HG03378 (cell line): ENCODE measurements at regions not wholly inside any gene's neighbourhood (a gene's known extent, or its start where the extent isn't known, plus 50 kb on each side); places are given as distances from the start of the nearest gene placed in this dataset.

Source experiments
- ATAC-seq: cut with Tn5 transposase; IDR thresholded peaks from one replicate; pipeline ENCODE4 v1.9.1; 2021; ENCODE audit warnings: mild to moderate bottlenecking, moderate library complexity; ENCODE audit not compliant: unreplicated experiment

GRCh38 chr6:14250573-14250972 is 133.0 kb downstream of the CD83 start:
- no peak for ATAC-seq

DNA sequence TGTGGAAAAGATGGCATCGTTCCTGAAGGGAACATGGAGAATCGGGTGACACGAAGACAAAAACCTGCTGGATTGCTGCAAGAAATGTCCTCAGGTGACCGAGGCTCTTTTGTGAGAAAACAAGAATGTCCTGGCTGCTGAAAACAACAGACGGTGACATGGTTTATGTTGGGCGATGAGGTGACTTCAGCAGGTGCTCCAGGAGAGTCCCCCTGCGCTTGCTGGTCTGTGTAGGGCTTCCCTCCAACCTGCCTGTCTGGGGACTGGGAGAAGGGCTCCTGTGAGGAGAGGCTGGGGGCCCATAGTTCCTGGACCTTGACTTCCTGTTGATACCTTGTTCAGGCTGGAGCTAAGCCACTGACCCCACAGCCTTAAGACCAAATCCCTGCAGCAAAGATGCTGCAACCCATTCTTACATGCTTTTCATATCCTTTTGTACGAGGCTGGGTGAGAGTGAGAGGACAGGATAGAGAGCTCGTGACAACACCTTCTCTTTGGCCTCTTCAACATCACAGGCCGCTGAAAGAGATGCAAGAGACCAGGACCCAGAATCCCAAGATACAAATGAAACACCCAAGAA is 134.8 kb downstream of the CD83 start:
- no peak for ATAC-seq

DNA sequence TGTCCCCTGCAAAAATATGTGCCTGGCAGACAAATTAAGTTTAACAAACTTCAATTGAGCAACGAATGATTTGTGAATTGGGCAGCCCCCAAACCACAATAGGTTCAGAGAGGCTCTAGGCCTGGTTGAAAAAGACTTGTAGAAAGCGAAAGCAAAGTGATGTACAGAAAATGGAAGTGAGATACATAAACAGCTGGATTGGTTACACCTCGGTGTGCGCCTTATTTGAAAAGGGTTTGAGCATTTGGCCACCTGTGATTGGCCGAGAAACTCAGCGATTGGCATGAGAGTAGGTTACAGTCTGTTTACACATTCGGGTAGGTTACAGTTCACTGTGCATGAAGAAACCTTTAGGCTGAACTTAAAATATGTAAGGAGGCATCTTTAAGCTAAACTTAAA is 136.9 kb downstream of the CD83 start:
- ATAC-seq = peak; percentile 89

GRCh38 chr6:14255916-14256315 is 138.3 kb downstream of the CD83 start:
- no peak for ATAC-seq

DNA sequence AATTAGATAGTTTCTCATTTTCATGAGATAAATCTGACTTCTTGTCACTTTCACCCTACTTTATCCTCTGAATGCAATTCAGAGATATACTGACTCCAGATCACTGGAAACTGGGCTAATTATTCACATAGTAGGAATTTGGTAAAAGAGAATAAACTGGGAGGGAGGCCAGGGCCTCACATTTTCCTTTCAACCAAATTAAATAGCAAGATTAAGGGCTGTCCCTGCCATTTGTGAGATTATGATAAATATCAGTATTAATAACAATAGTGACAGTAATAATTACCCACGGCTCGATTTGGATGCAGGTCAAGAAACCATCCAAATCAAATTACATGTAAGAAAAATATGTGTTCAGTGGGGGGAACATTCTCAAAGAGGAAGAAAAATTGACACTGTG is 140.5 kb downstream of the CD83 start:
- no peak for ATAC-seq

DNA sequence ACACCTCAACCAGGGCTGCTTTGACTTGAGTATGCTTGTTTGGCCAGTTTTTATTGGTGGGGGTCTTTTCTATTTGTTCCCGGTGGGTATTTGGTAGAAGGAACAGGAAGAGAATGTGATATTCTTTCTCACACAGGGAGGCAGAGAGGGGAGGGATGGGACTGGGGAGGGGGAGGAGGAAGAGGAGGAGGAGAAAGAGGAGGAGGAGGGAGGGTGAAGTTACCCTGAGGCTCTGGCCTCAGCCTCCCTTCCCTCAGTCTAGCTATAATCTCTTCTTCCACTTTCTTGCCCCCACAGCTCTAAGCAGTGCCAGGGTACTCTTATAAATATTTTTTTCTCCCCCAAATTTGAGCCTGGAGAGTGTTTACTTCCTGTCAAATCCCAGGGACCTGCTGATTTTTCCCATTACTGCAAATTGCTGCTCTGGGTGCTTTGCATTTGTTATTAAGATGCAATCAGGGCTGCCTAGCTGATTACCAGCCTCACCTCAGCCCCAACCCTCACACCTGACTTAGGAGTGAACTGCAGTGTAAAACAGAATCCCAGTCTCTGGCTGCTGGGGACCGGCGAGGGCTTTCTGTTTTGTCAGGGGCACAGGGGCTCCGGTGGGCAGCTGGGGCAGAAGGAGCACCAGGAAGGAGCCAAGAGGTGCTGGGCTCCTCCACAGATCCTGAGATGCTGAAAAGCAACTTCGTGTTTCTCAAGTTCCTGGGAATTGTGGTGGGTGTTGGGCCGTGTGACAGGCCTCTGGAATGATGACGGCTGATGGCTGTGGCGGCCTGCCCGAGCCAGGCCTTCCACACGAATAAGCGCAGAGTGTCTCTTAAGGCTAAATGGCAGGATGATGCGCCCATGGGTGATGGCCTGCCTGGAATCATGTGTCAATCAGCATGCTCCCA is 141.4 kb downstream of the CD83 start:
- no peak for ATAC-seq

DNA sequence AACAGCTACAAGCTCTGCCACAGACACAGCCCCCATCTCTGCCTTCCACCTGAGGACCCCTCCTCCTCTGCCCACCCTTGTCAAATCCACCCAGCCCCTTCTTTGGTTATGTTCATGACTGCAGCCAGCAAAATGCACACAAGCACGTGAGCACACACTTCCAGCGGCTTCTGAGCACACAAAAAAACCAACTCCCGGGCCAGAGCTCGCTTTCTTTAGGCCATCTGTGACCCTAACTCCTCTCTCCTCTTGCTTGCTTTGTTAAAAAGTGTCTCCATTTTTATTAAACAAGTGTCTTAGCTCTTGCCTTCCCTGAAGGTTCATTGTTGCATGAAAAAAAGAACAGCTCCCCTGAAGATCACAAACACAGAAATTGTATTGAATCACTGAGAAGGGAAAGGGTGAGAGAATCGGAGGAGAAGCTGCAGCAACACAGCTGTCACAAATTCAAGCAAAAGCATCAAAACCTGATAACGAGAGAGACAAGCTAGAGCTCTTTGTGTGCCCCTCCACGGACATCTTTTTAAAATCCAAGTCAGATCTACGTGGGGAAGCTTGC is 142.1 kb downstream of the CD83 start:
- ATAC-seq = no peak

DNA sequence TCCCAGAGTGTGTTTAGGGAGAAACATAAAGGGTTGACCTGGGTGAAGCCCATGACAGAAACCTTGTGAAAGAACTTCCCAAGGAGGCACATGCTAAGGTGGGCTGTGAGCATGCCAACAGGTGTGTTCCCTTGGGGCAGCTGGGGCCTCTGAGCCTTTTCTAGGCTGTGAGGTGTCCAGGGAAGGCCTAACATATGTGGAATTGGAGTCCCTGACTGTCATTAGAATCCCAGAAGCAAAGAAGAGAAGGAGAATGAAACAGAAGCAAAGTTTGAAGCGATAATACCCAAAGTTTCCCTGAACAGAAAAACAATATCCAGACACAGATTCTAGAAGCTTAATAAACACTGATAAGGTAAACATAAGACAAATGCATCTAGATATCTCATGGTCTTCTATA is 143.3 kb downstream of the CD83 start:
- no peak for ATAC-seq

DNA sequence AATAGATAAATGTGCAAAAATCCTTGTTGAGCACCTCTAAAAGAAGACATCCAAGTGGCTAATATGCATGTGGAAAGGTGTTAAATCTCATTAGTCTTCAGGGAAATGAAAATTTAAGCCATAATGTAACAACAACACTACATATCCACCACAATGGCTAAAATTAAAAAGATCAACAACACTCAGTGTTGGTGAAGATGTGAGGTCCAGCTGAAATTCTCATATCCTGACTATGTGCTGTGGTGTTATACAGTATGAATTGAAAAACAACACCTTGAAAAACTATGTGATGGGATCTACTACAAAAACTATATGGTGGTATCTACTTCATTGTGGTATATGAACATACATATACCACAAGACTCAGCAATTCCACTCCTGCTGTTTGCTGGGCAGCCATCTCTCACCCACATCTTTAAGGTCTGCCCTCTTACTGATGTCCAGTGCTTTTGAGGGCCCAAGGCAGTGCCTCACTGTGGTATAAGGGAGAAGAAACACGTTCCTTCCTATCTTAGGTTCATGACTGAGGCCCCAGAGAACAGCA is 146.4 kb downstream of the CD83 start:
- ATAC-seq = no peak

GRCh38 chr6:14265049-14266021 is 147.8 kb downstream of the CD83 start:
- ATAC-seq = no peak

- no peak for ATAC-seq
Measured at GRCh38 chr6:14266266-14266665, 148.7 kb downstream of the CD83 start.

DNA sequence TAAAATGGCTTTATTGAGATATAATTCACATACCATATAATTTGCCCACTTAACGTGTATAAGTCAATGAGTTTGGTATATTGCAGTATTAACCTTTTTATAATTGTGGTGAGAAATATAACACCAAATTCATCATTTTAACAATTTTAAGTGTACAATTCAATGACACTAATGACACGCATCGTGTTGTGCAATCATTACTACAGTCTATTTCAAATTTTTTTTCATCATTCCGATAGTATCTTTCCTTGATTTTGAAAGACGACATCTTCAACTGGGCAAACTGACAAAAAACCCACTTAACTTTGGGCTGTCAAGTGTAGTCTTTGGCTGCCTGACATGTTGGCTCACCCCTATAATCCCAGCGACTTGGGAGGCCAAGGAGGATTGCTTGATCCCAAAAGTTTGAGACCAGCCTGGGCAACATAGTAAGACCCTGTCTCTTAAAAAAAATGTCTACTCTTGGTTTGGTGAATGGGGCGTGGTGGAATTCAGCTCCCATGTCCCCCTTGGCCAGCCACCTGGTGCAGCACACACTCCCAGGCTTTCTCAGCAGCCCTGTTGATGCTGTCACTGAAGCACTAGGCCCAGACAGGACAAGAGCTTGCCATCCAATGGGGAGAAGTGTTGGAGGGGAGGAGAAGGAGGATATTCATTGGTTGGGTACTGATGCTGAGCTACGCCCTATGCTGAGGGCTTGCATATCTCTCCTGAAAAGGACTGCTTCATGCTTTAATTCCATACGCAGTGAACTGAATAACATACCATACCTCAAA is 150.5 kb downstream of the CD83 start:
- ATAC-seq = no peak

GRCh38 chr6:14269436-14269835 is 151.9 kb downstream of the CD83 start:
- ATAC-seq = no peak

- ATAC-seq = no peak
Measured at GRCh38 chr6:14270142-14270893, 152.7 kb downstream of the CD83 start.

DNA sequence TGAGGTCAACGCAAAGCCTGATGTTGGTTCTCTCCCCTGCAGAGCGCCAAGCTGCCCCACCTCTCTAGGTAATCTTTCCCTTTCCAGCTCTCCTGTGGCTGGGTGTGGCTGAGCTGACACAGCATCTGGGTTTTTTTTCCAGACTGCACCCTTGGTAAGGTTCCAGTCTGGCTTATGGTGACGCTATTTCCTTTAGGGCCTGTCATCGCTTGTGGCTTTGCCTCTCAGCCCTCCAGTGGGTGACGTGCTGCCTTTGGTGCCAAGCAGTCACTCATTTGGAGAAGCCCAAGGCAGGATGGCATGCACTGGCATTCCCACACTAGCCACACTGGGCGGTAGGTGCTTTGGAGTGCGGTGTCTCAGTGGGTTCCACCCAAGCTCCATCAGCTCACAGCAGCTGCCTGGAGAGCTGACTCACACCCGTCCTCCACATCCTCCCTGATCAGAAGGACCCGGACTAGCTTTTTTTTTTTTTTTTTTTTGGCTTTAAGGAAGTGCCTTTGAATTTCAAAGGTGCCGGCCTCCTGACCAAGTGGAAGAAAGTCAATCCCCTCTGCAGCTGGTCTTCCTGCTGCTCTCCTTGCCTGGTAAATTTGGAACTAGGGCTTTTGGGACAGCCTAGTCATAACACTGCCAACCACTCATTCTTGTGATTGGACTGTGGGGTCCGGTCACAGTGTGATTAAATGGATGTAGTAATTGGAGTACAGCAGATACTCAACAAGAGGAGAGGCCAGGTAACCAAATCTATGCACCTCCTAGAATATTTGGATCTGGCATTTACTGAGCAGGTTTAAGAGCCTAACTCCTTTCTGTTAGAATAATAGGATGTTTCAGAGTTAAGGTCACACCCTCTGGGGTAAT is 153.6 kb downstream of the CD83 start:
- no peak for ATAC-seq

GRCh38 chr6:14271789-14272736 is 154.5 kb downstream of the CD83 start:
- no peak for ATAC-seq

DNA sequence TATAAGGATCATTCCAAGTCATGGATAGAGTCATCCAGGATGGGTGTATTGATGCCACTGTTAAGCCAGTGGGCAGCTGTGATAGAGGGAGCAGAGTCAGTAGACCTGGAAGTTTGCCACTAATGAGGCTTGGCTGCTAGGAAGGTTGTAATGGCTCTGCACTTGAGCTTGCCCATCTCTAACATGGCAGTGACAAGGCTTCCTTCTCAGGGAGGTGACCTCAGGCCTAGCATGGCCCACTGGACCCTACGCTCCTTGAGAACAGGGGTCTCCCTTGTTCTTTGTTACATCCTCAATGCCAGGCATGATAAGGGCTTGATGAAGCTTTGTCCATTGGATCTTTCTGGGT is 155.1 kb downstream of the CD83 start:
- ATAC-seq = no peak
